ENCODE measurements at regions not wholly inside any gene's neighbourhood (a gene's known extent, or its start where the extent isn't known, plus 50 kb on each side); places are given as distances from the start of the nearest gene placed in this dataset.

DNA sequence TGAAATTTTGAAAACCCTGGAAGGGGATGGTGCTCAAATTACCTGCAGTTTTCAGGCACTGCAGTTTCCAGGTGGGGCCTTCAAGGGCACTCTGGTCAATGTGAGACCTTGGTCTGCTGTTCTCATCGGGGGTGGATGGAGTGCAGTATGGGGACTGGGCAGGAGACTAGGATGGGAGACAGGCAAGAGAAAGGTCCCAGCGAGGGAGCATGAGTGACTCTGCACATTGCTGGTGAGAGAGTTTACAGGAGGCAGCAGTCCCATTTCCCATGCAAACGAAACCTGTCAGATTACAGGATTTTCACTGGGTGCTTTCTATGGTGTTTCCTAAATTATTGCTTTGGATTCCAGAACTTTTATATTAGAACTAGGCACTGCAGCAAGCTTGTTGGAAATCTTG, 73.5 kb upstream of the DTNBP1 start:
- TF ChIP-seq, protein P1, sequence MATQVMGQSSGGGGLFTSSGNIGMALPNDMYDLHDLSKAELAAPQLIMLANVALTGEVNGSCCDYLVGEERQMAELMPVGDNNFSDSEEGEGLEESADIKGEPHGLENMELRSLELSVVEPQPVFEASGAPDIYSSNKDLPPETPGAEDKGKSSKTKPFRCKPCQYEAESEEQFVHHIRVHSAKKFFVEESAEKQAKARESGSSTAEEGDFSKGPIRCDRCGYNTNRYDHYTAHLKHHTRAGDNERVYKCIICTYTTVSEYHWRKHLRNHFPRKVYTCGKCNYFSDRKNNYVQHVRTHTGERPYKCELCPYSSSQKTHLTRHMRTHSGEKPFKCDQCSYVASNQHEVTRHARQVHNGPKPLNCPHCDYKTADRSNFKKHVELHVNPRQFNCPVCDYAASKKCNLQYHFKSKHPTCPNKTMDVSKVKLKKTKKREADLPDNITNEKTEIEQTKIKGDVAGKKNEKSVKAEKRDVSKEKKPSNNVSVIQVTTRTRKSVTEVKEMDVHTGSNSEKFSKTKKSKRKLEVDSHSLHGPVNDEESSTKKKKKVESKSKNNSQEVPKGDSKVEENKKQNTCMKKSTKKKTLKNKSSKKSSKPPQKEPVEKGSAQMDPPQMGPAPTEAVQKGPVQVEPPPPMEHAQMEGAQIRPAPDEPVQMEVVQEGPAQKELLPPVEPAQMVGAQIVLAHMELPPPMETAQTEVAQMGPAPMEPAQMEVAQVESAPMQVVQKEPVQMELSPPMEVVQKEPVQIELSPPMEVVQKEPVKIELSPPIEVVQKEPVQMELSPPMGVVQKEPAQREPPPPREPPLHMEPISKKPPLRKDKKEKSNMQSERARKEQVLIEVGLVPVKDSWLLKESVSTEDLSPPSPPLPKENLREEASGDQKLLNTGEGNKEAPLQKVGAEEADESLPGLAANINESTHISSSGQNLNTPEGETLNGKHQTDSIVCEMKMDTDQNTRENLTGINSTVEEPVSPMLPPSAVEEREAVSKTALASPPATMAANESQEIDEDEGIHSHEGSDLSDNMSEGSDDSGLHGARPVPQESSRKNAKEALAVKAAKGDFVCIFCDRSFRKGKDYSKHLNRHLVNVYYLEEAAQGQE (IDR thresholded peaks at IDR 0.05; ENCODE audit: low read depth) = no peak
- no peak for TF ChIP-seq NFIC (IDR thresholded peaks at IDR 0.05)
- no peak for TF ChIP-seq EGR1 (IDR thresholded peaks at IDR 0.05)
- TF ChIP-seq, protein P2, sequence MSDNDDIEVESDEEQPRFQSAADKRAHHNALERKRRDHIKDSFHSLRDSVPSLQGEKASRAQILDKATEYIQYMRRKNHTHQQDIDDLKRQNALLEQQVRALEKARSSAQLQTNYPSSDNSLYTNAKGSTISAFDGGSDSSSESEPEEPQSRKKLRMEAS (IDR thresholded peaks at IDR 0.05) = no peak
- TF ChIP-seq TAF1 (IDR thresholded peaks at IDR 0.05; ENCODE audit: low read depth) = no peak
- TF ChIP-seq EP300 (IDR thresholded peaks at IDR 0.05; ENCODE audit: borderline replicate concordance) = no peak
- TF ChIP-seq ZBTB7A (IDR thresholded peaks at IDR 0.05; ENCODE audit: low read depth) = no peak
- TF ChIP-seq YY1 (IDR thresholded peaks at IDR 0.05; ENCODE audit: low read depth) = no peak
- TF ChIP-seq, protein P3, sequence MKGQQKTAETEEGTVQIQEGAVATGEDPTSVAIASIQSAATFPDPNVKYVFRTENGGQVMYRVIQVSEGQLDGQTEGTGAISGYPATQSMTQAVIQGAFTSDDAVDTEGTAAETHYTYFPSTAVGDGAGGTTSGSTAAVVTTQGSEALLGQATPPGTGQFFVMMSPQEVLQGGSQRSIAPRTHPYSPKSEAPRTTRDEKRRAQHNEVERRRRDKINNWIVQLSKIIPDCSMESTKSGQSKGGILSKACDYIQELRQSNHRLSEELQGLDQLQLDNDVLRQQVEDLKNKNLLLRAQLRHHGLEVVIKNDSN (IDR thresholded peaks at IDR 0.05) = no peak
- TF ChIP-seq TEAD4 (IDR thresholded peaks at IDR 0.05) = no peak
- no peak for TF ChIP-seq FOXM1 (IDR thresholded peaks at IDR 0.05; ENCODE audit: borderline replicate concordance, low read depth)
- no peak for TF ChIP-seq TCF12 (IDR thresholded peaks at IDR 0.05; ENCODE audit: low read depth)
- no peak for TF ChIP-seq CEBPB (IDR thresholded peaks at IDR 0.05)
- no peak for TF ChIP-seq CREB1 (IDR thresholded peaks at IDR 0.05; ENCODE audit: low read depth)

DNA sequence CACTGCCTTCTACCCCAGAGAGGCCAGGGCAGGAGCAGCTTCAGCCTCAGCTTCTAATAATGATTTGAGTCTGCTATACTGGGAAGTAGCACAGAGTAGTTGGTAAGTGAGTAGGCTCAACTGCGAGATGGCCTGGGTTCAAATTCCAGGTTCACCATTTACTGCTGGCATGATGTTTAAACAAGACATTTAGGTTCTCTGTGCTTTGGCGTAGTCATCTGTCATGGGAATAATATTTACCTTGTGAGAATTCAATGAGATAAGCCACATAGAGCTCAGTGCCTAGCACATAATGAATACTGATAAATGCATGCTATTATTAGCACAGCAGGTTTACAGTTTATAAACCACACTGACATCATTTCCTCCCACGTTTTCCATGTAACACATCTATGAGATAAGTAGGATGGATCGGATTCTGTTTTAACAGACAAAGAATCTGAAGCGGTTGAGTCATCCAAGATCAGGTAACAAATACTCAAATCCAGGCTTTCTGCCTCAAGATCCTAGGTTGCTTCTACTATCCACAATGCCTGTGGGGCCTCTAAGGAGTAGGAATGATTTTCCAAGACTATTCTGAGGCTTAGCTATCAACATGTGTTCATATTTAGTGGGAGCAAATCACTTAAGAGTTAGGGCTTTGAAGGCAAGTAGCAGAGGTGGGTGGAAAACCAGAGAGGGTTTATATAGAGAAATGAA, 72.9 kb upstream of the DTNBP1 start:
- TF ChIP-seq CEBPB (IDR thresholded peaks at IDR 0.05) (no peak), EP300 (IDR thresholded peaks at IDR 0.05; ENCODE audit: borderline replicate concordance) (no peak)
- TF ChIP-seq, protein P3 (IDR thresholded peaks at IDR 0.05) = no peak

DNA sequence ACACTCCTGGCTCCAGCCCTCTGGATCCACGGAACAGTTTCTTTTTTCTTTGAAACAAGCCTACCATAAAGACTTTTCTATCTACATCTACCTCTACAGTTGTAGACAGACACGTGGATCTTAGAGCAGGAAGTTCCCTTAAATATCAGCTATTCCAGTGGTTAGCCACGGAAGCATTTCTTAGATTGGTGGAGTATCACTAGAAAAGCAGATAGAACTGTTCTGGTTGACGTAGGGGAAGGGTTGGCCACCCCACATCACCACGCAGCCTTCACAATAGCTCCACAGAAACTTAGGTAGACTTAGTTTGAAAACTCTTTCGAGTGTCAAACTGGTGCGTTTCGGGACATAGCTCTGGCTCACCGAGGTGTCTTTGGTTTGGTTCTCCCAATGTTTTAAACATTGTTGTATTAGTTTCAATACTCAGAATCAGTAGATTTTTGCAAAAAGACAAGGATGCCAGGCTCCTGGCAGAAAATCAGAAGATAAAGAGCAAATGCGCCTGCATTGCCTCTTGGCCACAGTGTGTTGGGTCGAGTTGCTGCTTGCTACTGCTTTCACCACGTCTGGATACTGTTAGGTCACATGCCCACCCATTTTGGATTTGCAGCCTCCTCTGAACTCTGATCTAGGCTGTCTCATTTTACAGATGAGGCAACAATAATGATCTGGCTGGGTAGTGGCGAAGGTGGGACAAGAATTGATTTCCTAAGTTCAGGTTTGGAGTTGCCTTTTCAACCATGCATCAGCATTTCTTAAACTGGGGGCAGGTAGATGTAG, 71.5 kb upstream of the DTNBP1 start:
- TF ChIP-seq, protein P1 (IDR thresholded peaks at IDR 0.05; ENCODE audit: low read depth) = no peak
- TF ChIP-seq FOXM1 (IDR thresholded peaks at IDR 0.05; ENCODE audit: borderline replicate concordance, low read depth) (no peak), YY1 (IDR thresholded peaks at IDR 0.05; ENCODE audit: low read depth) (no peak), TCF12 (IDR thresholded peaks at IDR 0.05; ENCODE audit: low read depth) (no peak), TAF1 (IDR thresholded peaks at IDR 0.05; ENCODE audit: low read depth) (no peak), EGR1 (IDR thresholded peaks at IDR 0.05) (no peak), CEBPB (IDR thresholded peaks at IDR 0.05) (no peak), ZBTB7A (IDR thresholded peaks at IDR 0.05; ENCODE audit: low read depth) (no peak), NFIC (IDR thresholded peaks at IDR 0.05) (no peak), TEAD4 (IDR thresholded peaks at IDR 0.05) (no peak), CREB1 (IDR thresholded peaks at IDR 0.05; ENCODE audit: low read depth) (no peak), RAD21 (IDR thresholded peaks at IDR 0.05; ENCODE audit: low read depth) (no peak)
- TF ChIP-seq, protein P3 (IDR thresholded peaks at IDR 0.05) = no peak

DNA sequence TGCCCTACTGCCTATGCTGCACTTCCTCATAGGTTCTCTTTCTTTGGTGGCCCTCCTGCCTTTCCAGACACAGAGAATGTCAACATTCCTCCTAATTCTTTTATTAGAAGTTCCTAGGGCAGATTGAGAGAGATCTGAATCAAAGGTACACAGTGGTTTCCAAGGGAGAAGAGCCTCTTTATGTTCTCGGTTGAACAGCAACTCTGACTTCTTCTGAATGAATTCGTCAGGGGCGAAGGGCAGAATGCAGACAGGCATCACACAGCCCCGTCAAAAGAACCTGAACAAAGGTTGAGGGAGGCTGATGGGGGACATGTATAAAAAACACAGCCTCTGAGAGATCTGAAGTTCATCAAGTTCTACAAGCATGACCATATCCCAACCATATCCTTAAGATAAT, 68.1 kb upstream of the DTNBP1 start:
- TF ChIP-seq, protein P2 (IDR thresholded peaks at IDR 0.05) = no peak
- TF ChIP-seq RAD21 (IDR thresholded peaks at IDR 0.05; ENCODE audit: low read depth) (no peak), CREB1 (IDR thresholded peaks at IDR 0.05; ENCODE audit: low read depth) (no peak), YY1 (IDR thresholded peaks at IDR 0.05; ENCODE audit: low read depth) (no peak), TEAD4 (IDR thresholded peaks at IDR 0.05) (no peak)
- TF ChIP-seq, protein P1 (IDR thresholded peaks at IDR 0.05; ENCODE audit: low read depth) = no peak
